T-helper 1 cell (primary cell): ENCODE measurements at regions not wholly inside any gene's neighbourhood (a gene's known extent, or its start where the extent isn't known, plus 50 kb on each side); places are given as distances from the start of the nearest gene placed in this dataset.

Experiments
- DNase-seq, 5 donors: peaks; one replicate each; pipeline ENCODE4 v3.0.0-alpha.2; 2012 to 2020

DNA sequence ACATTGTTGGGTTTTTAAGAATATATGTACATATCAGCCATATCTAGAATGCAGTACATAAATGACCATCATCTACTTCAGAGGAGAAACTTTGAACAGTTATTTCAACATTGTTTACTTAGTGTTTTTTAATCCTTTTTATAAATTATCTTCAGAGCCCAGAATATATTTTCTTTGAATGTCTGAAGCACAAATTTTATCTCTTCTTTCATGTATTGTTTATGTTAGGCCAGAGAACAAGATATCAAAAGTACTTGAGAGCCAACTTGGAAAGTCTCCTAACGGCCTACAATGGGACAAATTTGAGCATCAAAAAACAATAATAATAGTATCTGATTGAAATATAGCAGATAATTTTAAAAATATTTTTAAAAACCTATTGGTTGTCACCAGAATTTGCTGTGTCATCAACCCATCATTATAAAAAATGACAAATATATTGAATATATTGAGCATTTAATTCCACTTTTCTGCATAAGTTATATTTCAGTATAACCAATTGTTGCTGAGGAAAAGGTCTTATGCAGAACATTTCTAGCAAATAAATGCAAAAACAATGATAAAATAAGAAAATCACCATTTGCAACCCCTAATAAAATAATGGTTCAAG is 67.5 kb upstream of the CCNG1 start:
- DNase-seq, result no peak

GRCh38 chr5:163373436-163374084 is 63.8 kb upstream of the CCNG1 start:
- no peak for DNase-seq

DNA sequence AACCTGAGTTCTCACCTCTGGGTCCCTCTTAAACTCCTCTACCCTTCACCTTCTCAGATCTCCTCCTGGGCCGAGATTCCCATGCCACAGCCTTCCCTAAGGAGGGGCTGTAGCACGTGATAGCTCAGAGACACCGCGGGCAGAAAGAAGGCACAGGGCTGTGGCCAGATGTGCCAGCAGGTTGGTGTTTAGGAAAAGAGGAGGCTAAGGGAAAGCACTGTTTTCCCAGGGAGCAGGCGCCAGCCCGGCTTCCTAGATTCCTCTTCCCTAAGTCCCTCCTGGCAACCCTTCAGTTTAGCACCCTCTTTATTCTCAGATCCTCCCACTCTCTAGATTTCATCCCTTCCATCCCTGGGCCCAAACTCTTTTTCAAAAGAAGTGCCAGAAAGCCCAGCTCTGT is 59.4 kb upstream of the CCNG1 start:
- no peak for DNase-seq

GRCh38 chr5:163379298-163380155 is 57.9 kb upstream of the CCNG1 start:
- DNase-seq, result no peak

- DNase-seq, result no peak
Observed at GRCh38 chr5:163381832-163382231, 55.6 kb upstream of the CCNG1 start.

- DNase-seq, result no peak
Observed at GRCh38 chr5:163383754-163384153, 53.6 kb upstream of the CCNG1 start.

DNA sequence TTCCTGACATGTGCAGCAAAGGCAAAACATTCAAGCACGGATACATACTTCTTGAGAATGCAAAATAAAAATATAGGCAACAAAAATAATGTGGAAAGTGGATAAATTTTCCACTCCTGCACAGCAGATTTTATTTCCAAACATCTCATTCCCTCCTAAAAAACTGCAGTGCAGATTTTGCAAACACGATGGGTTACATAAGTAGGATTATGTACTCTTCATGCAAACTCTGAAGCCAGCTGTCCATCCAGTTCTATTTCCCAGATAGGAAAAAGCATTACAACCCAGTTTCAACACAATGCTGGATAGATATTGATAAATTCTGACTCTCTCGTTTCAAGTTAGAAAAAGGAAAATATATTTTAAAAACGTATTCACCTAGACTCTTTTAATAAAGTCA is 52.7 kb upstream of the CCNG1 start:
- no peak for DNase-seq

DNA sequence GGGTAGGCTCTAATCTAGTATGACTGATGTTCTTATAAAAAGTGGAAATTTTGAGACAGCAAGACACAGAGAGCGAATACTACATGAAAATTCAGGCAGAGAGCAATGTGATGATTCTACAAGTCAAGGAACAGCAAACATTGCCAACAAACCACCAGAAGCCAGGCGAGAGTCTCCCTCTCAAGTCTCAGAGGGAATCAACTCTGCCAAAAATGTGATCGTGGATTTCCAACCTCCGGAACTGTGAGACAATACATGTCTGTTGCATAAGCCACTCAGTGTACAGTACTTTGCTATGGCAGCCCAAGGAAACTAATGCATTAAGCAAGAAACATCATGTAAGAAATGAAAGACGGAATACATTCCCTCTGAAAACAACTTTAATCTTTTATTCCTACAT is 52.1 kb upstream of the CCNG1 start:
- no peak for DNase-seq

GRCh38 chr5:163385824-163386223 is 51.6 kb upstream of the CCNG1 start:
- no peak for DNase-seq

GRCh38 chr5:163386352-163386751 is 51.0 kb upstream of the CCNG1 start:
- no peak for DNase-seq

DNA sequence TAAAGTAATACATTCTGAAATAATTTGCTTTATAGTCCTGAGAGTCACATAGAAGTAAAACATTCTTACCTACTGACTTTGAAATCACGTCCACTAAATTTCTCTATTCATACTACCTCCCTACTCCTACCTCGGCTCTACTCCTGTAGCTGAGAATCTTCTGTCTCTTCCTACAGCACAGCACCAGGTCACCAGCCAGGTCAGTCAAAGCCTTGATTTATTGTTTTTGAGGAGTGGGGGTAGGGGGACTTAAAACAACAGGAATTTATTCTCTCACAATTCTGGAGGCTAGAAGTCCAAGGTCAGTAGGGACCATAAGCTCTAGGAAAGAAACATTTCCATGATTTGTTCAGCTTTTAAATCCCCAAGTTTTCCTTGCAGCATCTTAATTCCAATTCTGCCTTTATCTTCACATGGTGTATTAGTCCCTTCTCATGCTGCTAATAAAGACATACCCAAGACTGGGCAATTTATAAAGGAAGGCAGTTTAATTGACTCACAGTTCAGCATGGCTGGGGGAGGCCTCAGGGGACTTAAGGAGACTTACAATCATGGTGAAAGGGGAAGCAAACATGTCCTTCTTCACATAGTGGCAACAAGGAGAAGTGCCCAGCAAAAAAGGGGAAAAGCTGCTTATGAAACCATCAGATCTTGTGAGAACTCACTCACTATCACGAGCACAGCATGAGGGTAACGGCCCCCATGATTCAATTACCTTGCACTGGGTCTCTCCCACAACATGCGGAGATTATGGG is 49.6 kb upstream of the CCNG1 start:
- no peak for DNase-seq
